ENCODE measurements at regions not wholly inside any gene's neighbourhood (a gene's known extent, or its start where the extent isn't known, plus 50 kb on each side); places are given as distances from the start of the nearest gene placed in this dataset.

DNA sequence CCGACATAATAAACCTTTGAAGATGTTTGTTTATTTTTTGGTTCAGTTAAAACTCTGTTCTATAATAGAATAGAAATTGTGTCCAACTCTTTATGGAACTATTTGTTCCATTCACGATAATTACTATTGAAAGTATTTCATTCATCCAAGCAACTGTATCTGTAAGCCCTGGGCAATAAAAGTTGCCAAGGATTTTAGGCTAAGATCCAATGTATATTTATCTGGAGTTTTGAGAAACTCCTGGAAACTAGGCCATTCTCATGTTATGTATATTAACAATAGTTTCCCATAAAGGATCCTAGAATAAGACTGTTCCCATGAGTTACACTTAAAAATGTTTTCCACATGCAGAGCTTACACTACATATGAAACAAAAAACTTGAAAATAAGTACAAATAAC, 261.6 kb downstream of the SLITRK6 start:
- no peak for TF ChIP-seq EZH2 (IDR thresholded peaks at IDR 0.05)
- no peak for TF ChIP-seq POLR2AphosphoS5 (IDR thresholded peaks at IDR 0.05; ENCODE audit: borderline replicate concordance, low read depth, low read length)
- TF ChIP-seq FOXP2 (optimal IDR thresholded peaks at IDR 0.05; ENCODE audit: control extremely low read depth, extremely low read length, insufficient read depth), result no peak
